ENCODE measurements at regions not wholly inside any gene's neighbourhood (a gene's known extent, or its start where the extent isn't known, plus 50 kb on each side); places are given as distances from the start of the nearest gene placed in this dataset.
"Not testable (repeated sequence)": the region's sequence is repeated elsewhere in the genome, so short reads cannot be mapped to it uniquely, and the experiment has no call there.

DNA sequence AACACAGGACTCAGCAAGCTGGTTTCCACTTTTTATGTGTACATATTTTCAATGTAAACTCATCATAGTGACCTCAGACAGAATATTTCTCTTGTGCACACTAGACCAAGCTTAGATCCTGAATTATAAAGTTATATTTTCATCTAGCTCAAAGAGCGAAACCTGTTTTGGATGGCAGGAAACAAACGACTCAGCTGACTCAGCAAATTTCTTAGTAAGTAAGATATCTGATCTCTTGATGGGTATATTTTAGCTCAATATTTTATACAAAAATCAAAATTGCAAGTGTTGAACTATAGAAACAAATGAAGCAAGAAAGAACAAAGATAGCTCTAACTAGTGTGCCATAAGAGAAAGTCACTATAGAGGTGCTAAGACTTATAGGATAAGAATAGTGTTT, 1114.5 kb downstream of the STPG2 start (continued):
- TF ChIP-seq, protein P1, sequence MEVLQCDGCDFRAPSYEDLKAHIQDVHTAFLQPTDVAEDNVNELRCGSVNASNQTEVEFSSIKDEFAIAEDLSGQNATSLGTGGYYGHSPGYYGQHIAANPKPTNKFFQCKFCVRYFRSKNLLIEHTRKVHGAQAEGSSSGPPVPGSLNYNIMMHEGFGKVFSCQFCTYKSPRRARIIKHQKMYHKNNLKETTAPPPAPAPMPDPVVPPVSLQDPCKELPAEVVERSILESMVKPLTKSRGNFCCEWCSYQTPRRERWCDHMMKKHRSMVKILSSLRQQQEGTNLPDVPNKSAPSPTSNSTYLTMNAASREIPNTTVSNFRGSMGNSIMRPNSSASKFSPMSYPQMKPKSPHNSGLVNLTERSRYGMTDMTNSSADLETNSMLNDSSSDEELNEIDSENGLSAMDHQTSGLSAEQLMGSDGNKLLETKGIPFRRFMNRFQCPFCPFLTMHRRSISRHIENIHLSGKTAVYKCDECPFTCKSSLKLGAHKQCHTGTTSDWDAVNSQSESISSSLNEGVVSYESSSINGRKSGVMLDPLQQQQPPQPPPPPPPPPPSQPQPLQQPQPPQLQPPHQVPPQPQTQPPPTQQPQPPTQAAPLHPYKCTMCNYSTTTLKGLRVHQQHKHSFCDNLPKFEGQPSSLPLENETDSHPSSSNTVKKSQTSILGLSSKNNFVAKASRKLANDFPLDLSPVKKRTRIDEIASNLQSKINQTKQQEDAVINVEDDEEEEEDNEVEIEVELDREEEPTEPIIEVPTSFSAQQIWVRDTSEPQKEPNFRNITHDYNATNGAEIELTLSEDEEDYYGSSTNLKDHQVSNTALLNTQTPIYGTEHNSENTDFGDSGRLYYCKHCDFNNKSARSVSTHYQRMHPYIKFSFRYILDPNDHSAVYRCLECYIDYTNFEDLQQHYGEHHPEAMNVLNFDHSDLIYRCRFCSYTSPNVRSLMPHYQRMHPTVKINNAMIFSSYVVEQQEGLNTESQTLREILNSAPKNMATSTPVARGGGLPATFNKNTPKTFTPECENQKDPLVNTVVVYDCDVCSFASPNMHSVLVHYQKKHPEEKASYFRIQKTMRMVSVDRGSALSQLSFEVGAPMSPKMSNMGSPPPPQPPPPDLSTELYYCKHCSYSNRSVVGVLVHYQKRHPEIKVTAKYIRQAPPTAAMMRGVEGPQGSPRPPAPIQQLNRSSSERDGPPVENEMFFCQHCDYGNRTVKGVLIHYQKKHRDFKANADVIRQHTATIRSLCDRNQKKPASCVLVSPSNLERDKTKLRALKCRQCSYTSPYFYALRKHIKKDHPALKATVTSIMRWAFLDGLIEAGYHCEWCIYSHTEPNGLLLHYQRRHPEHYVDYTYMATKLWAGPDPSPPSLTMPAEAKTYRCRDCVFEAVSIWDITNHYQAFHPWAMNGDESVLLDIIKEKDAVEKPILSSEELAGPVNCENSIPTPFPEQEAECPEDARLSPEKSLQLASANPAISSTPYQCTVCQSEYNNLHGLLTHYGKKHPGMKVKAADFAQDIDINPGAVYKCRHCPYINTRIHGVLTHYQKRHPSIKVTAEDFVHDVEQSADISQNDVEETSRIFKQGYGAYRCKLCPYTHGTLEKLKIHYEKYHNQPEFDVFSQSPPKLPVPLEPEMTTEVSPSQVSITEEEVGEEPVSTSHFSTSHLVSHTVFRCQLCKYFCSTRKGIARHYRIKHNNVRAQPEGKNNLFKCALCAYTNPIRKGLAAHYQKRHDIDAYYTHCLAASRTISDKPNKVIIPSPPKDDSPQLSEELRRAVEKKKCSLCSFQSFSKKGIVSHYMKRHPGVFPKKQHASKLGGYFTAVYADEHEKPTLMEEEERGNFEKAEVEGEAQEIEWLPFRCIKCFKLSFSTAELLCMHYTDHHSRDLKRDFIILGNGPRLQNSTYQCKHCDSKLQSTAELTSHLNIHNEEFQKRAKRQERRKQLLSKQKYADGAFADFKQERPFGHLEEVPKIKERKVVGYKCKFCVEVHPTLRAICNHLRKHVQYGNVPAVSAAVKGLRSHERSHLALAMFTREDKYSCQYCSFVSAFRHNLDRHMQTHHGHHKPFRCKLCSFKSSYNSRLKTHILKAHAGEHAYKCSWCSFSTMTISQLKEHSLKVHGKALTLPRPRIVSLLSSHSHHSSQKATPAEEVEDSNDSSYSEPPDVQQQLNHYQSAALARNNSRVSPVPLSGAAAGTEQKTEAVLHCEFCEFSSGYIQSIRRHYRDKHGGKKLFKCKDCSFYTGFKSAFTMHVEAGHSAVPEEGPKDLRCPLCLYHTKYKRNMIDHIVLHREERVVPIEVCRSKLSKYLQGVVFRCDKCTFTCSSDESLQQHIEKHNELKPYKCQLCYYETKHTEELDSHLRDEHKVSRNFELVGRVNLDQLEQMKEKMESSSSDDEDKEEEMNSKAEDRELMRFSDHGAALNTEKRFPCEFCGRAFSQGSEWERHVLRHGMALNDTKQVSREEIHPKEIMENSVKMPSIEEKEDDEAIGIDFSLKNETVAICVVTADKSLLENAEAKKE (CRISPR knock-in tag; IDR thresholded peaks at IDR 0.05), result no peak
- TF ChIP-seq ZNF114 (CRISPR knock-in tag; IDR thresholded peaks at IDR 0.05), result no peak

DNA sequence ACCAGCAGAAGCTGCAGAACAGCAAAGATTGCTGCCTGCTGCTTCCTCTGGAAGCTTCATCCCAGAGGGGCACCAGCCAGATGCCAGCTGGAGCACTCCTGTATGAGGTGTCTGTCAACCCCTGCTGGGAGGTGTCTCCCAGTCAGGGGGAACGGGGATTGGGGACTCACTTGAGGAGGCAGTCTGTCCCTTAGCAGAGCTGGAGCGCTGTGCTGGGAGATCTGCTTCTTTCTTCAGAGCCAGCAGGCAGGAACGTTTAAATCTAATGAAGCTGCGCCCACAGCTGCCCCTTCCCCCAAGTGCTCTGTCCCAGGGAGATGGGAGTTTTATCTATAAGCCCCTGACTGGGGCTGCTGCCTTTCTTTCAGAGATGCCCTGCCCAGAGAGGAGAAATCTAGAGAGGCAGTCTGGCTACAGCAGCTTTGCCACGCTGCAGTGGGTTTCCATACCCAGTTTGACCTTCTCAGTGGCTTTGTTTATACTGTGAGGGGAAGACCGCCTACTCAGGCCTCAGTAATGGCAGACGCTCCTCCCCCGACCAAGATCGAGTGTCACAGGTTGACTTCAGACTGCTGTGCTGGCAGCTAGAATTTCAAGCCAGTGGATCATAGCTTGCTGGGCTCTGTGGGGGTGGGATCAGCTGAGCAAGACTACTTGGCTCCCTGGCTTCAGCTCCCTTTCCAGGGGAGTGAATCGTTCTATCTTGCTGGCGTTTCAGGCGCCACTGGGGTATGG, 1105.7 kb downstream of the STPG2 start:
- H3K4me3 Mint-ChIP-seq; H3K27me3 Mint-ChIP-seq (ENCODE audit: insufficient read depth, low read depth, poor library complexity); H3K36me3 ChIP-seq (ENCODE audit: insufficient read depth); H3K36me3 Mint-ChIP-seq (ENCODE audit: low read depth); H3F3A ChIP-seq (replicated peaks; ENCODE audit: low read depth); H3K4me1 ChIP-seq (ENCODE audit: insufficient read depth); H3K9me2 ChIP-seq (ENCODE audit: insufficient read depth); H3K79me2 ChIP-seq (replicated peaks; ENCODE audit: insufficient read depth); H3K4me2 ChIP-seq; H4K20me1 ChIP-seq (replicated peaks; ENCODE audit: insufficient read depth); H3K4me1 Mint-ChIP-seq; H3K27ac ChIP-seq (ENCODE audit: low read depth); H3K27me3 ChIP-seq (ENCODE audit: insufficient read depth); H3K4me3 ChIP-seq; H3K9me3 Mint-ChIP-seq: not testable (repeated sequence)
- H3K27ac Mint-ChIP-seq, result peak overlapping the region; percentile 77; the same call in 1 of the 2 replicates
- H2AFZ ChIP-seq, result peak overlapping the region; percentile 87
- peak; percentile 96 for ATAC-seq
- peak; percentile 56 for DNase-seq (ENCODE audit: low spot score)

DNA sequence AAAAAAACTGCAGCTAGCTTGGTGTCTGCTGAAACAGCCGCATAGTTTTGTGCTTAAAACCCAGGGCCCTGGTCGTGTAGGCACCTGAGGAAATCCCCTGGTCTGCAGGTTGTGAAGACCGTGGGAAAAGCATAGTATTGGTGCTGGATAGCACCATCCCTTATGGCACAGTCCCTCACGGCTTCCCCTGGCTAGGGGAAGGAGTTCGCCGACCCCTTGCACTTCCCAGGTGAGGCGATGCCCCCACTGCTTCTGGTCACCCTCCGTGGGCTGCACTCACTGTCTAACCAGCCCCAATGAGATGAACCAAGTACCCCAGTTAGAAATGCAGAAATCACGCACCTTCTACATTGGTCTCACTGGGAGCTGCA, 1105.1 kb downstream of the STPG2 start:
- Histone ChIP-seq H4K20me1 (replicated peaks; ENCODE audit: insufficient read depth) (no peaks in the 10 kb centered on the region), H3K27ac (ENCODE audit: low read depth) (no peak overlapping the region), H3K9me2 (ENCODE audit: insufficient read depth) (no peaks in the 10 kb centered on the region; the same call in none of the 2 replicates), H3F3A (replicated peaks; ENCODE audit: low read depth) (no peaks in the 10 kb centered on the region), H2AFZ (peak overlapping the region; percentile 87), H3K36me3 (ENCODE audit: insufficient read depth) (no peaks in the 10 kb centered on the region), H3K4me2 (no peak overlapping the region), H3K4me1 (ENCODE audit: insufficient read depth) (no peaks in the 10 kb centered on the region), H3K4me3 (no peak overlapping the region), H3K79me2 (replicated peaks; ENCODE audit: insufficient read depth) (no peaks in the 10 kb centered on the region), H3K27me3 (ENCODE audit: insufficient read depth) (no peaks in the 10 kb centered on the region)
- peaks cover 3% of the 10 kb centered on the region for H3K27me3 Mint-ChIP-seq (ENCODE audit: insufficient read depth, low read depth, poor library complexity)
- peak; percentile 71 for ATAC-seq
- peaks cover 9% of the 10 kb centered on the region for H3K4me1 Mint-ChIP-seq
- peaks cover 7% of the 10 kb centered on the region; the same call in 2 of the 3 replicates for H3K9me3 Mint-ChIP-seq
- H3K27ac Mint-ChIP-seq, result no peak overlapping the region
- no peak for DNase-seq (ENCODE audit: low spot score)
- H3K36me3 Mint-ChIP-seq (ENCODE audit: low read depth), result peaks cover 3% of the 10 kb centered on the region; the same call in 2 of the 3 replicates
- no peak overlapping the region for H3K4me3 Mint-ChIP-seq
- TF ChIP-seq CREB1 (CRISPR knock-in tag; IDR thresholded peaks at IDR 0.05; ENCODE audit: low read depth) (no peak), JUNB (IDR thresholded peaks at IDR 0.05; ENCODE audit: unreplicated experiment) (no peak), POLR2AphosphoS5 (IDR thresholded peaks at IDR 0.05; ENCODE audit: low read depth) (no peak), ZNF331 (CRISPR knock-in tag; IDR thresholded peaks at IDR 0.05; ENCODE audit: low read depth) (no peak), EZH2 (IDR thresholded peaks at IDR 0.05; ENCODE audit: low read depth, unreplicated experiment) (no peak), EZH2phosphoT487 (IDR thresholded peaks at IDR 0.05; ENCODE audit: unreplicated experiment) (no peak), NANOG (IDR thresholded peaks at IDR 0.05; ENCODE audit: borderline replicate concordance) (no peak), ZNF114 (CRISPR knock-in tag; IDR thresholded peaks at IDR 0.05) (no peak)
- TF ChIP-seq, protein P2, sequence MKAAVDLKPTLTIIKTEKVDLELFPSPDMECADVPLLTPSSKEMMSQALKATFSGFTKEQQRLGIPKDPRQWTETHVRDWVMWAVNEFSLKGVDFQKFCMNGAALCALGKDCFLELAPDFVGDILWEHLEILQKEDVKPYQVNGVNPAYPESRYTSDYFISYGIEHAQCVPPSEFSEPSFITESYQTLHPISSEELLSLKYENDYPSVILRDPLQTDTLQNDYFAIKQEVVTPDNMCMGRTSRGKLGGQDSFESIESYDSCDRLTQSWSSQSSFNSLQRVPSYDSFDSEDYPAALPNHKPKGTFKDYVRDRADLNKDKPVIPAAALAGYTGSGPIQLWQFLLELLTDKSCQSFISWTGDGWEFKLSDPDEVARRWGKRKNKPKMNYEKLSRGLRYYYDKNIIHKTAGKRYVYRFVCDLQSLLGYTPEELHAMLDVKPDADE (IDR thresholded peaks at IDR 0.05), result no peak
- TF ChIP-seq, protein P3, sequence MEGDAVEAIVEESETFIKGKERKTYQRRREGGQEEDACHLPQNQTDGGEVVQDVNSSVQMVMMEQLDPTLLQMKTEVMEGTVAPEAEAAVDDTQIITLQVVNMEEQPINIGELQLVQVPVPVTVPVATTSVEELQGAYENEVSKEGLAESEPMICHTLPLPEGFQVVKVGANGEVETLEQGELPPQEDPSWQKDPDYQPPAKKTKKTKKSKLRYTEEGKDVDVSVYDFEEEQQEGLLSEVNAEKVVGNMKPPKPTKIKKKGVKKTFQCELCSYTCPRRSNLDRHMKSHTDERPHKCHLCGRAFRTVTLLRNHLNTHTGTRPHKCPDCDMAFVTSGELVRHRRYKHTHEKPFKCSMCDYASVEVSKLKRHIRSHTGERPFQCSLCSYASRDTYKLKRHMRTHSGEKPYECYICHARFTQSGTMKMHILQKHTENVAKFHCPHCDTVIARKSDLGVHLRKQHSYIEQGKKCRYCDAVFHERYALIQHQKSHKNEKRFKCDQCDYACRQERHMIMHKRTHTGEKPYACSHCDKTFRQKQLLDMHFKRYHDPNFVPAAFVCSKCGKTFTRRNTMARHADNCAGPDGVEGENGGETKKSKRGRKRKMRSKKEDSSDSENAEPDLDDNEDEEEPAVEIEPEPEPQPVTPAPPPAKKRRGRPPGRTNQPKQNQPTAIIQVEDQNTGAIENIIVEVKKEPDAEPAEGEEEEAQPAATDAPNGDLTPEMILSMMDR (conservative IDR thresholded peaks at IDR 0.05; ENCODE audit: low read depth in 2 of 2), result no peak

All from GM23338 (cell line).